Brain microvascular endothelial cell (primary cell): ENCODE measurements at regions not wholly inside any gene's neighbourhood (a gene's known extent, or its start where the extent isn't known, plus 50 kb on each side); places are given as distances from the start of the nearest gene placed in this dataset.

ENCODE experiments used
- DNase-seq: peaks from one replicate; pipeline ENCODE4 v3.0.0-alpha.2; 2020
- H3K27ac ChIP-seq: fragments of 250-450 bp; sonication (Bioruptor Pico); 2 replicates; pipeline ENCODE4 v1.5.1; 2020; ENCODE audit warnings: mild to moderate bottlenecking, moderate library complexity
- H3K27me3 ChIP-seq: fragments of 250-450 bp; sonication (Bioruptor Pico); replicated peaks from 2 replicates; pipeline ENCODE4 v1.5.1; 2020; ENCODE audit warnings: mild to moderate bottlenecking
- H3K36me3 ChIP-seq: fragments of 250-450 bp; sonication (Bioruptor Pico); replicated peaks from 2 replicates; pipeline ENCODE4 v1.5.1; 2020; ENCODE audit warnings: mild to moderate bottlenecking
- H3K4me3 ChIP-seq: 2 replicates; pipeline ENCODE4 v1.5.1; 2011; ENCODE audit warnings: low read depth, mild to moderate bottlenecking, control low read depth, low read length, moderate library complexity
- CTCF ChIP-seq: IDR thresholded peaks from 2 replicates; pipeline ENCODE4 v1.5.1; 2011; ENCODE audit warnings: low read depth, mild to moderate bottlenecking, moderate library complexity, low read length, control low read depth, inconsistent platforms; ENCODE audit errors: missing control alignments
- in situ Hi-C: cut with HindIII; loops from 2 replicates; pipeline ENCODE4 v1.10.0; 2017; ENCODE audit warnings: low sequenced_read_pairs, low pct_ligation_motif_present

- no peaks in the 10 kb centered on the region for H3K36me3 ChIP-seq
- in situ Hi-C loops: no loop called here
- no peak for TF ChIP-seq CTCF
These were observed 572.7 kb upstream of the SALL3 start for GRCh38 chr18:78406743-78407465.

GRCh38 chr18:78407466-78407844 is 572.2 kb upstream of the SALL3 start:
- Histone ChIP-seq H3K27me3 (no peaks in the 10 kb centered on the region), H3K27ac (no peak overlapping the region), H3K36me3 (no peaks in the 10 kb centered on the region), H3K4me3 (no peak overlapping the region)
- in situ Hi-C loops: no loop called here
- TF ChIP-seq CTCF: no peak
- DNase-seq: no peak

More at GRCh38 chr18:78406743-78407465, 572.7 kb upstream of the SALL3 start:
- Histone ChIP-seq H3K4me3 (no peak overlapping the region), H3K27me3 (no peaks in the 10 kb centered on the region), H3K27ac (no peak overlapping the region)
- DNase-seq: no peak

- Histone ChIP-seq H3K4me3 (no peak overlapping the region), H3K36me3 (no peaks in the 10 kb centered on the region), H3K27ac (no peak overlapping the region), H3K27me3 (no peaks in the 10 kb centered on the region)
- no peak for DNase-seq
- in situ Hi-C loops: no loop called here
- no peak for TF ChIP-seq CTCF
These were observed 571.0 kb upstream of the SALL3 start for GRCh38 chr18:78408623-78409022.

GRCh38 chr18:78410094-78410786 is 569.4 kb upstream of the SALL3 start:
- Histone ChIP-seq H3K4me3 (no peak overlapping the region), H3K27ac (no peak overlapping the region), H3K36me3 (no peaks in the 10 kb centered on the region), H3K27me3 (no peaks in the 10 kb centered on the region)
- DNase-seq: no peak
- no peak for TF ChIP-seq CTCF
- in situ Hi-C loops: no loop called here

- Histone ChIP-seq H3K36me3 (no peaks in the 10 kb centered on the region), H3K27me3 (no peaks in the 10 kb centered on the region), H3K4me3 (no peak overlapping the region), H3K27ac (no peak overlapping the region)
- no peak for TF ChIP-seq CTCF
- no peak for DNase-seq
- in situ Hi-C loops: no loop called here
These were observed 568.1 kb upstream of the SALL3 start for GRCh38 chr18:78411539-78411938.
